Sigmoid colon (tissue), 4 donors: ENCODE measurements at regions not wholly inside any gene's neighbourhood (a gene's known extent, or its start where the extent isn't known, plus 50 kb on each side); places are given as distances from the start of the nearest gene placed in this dataset.

Source experiments
- CTCF ChIP-seq, 4 experiments: fragments of 450-650 bp in 3 of 4; fragments of 200-600 bp in 1 of 4; IDR thresholded peaks; one replicate each; pipeline ENCODE4 v1.5.1; 2016 to 2019; ENCODE audit warnings: antibody characterized with exemption in 4 of 4, mild to moderate bottlenecking in 3 of 4, moderate library complexity in 2 of 4
- EP300 ChIP-seq, 4 donors: sonication (generic); formaldehyde crosslinking; IDR thresholded peaks; one replicate each; pipeline ENCODE4 v1.6.1; 2017; ENCODE audit warnings: antibody characterized with exemption in 4 of 4
- POLR2A ChIP-seq, 2 donors: fragments of 450-650 bp; IDR thresholded peaks; one replicate each; pipeline ENCODE4 v1.6.1; 2016; ENCODE audit warnings: antibody characterized with exemption in 2 of 2, mild to moderate bottlenecking in 2 of 2, moderate library complexity in 2 of 2
- POLR2AphosphoS5 ChIP-seq, 4 donors: sonication (generic); formaldehyde crosslinking; IDR thresholded peaks; one replicate each; pipeline ENCODE4 v1.6.1; 2017; ENCODE audit warnings: antibody characterized with exemption in 4 of 4

GRCh38 chr4:112708772-112709171, 71.8 kb downstream of the LARP7 start:
- TF ChIP-seq CTCF (IDR thresholded peaks at IDR 0.05): no peak
- TF ChIP-seq POLR2A (IDR thresholded peaks at IDR 0.05): no peak
- TF ChIP-seq EP300 (IDR thresholded peaks at IDR 0.05): no peak
- no peak for TF ChIP-seq POLR2AphosphoS5 (IDR thresholded peaks at IDR 0.05)
